ENCODE measurements at regions not wholly inside any gene's neighbourhood (a gene's known extent, or its start where the extent isn't known, plus 50 kb on each side); places are given as distances from the start of the nearest gene placed in this dataset.

DNA sequence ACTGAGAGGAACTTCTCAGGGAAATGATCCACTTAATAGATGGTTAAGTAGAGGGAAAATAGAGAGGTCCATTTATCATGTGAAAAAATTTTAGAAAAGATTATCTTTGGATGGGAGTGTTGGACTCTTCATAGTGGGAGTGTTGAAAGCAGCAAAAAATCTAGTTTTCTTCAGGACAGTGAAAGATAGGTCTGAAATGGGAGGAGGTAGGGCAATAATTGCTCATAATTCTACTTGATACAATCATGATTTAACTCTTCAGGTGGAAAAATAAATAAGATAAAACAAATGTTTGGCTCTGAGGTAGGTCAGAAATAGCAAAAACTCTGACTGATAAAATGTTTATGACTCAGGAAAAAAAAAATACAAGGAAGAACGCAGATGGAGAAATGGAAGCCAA, 144.1 kb upstream of the DPH6 start:
- DNase-seq (ENCODE audit: low read depth), result no peak
- TF ChIP-seq, protein P1, sequence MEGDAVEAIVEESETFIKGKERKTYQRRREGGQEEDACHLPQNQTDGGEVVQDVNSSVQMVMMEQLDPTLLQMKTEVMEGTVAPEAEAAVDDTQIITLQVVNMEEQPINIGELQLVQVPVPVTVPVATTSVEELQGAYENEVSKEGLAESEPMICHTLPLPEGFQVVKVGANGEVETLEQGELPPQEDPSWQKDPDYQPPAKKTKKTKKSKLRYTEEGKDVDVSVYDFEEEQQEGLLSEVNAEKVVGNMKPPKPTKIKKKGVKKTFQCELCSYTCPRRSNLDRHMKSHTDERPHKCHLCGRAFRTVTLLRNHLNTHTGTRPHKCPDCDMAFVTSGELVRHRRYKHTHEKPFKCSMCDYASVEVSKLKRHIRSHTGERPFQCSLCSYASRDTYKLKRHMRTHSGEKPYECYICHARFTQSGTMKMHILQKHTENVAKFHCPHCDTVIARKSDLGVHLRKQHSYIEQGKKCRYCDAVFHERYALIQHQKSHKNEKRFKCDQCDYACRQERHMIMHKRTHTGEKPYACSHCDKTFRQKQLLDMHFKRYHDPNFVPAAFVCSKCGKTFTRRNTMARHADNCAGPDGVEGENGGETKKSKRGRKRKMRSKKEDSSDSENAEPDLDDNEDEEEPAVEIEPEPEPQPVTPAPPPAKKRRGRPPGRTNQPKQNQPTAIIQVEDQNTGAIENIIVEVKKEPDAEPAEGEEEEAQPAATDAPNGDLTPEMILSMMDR (IDR thresholded peaks at IDR 0.05; ENCODE audit: low read depth, low read length, missing control alignments), result no peak
- no peak overlapping the region for H3K4me3 ChIP-seq (ENCODE audit: low read depth, low read length)
- in situ Hi-C loops (cut with HindIII; ENCODE audit: low sequenced_read_pairs), result no loop called here

DNA sequence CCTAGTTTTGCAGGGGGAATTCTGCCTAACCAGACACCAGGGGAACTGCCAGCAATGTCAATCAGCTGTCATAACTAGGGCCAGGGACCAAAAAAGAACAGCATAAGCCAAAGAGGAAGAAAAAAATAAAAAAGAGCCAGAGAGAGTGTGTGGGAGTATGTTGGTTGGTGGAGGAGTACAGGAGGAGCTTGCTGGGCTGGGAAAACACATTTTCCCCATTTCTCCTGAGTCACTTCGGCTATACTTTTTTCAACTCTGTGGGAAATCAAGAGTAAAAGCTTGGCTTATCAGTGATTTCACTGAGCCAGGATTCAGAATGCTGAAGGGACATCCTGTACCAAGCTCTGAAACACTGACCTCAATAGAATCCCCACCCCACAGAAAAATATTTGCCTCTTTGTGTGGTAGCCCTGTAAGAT, 144.7 kb upstream of the DPH6 start:
- TF ChIP-seq, protein P1 (IDR thresholded peaks at IDR 0.05; ENCODE audit: low read depth, low read length, missing control alignments), result no peak
- DNase-seq (ENCODE audit: low read depth), result peak; percentile 69
- in situ Hi-C loops (cut with HindIII; ENCODE audit: low sequenced_read_pairs), result no loop called here
- H3K4me3 ChIP-seq (ENCODE audit: low read depth, low read length), result no peak overlapping the region

DNA sequence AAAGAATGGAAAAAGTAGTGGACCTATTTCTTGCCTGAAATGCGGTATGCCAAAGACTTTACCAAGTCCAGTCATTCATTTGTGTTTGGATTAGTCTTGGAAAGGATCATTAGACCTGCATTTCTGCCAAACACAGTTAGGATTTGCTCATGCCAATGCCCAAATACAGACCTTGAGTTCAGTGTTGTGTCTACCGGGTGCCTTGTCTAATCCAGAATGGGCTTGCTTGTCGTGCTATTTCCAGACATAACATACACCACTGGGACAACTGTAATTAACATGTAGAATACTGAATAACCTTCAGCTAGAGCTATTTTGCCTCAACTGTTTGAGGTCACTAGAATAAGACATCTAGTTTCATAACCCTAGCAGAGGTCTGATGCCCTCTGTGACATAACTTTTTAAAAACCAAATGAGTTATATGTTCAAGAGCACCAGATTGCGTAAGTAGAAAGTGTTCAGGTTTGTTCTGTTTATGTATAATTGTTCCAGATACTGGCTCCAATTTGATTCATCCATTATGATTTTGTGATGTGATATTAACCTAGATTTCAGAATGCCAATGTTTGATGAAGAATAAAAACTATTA, 145.3 kb upstream of the DPH6 start:
- TF ChIP-seq, protein P1 (IDR thresholded peaks at IDR 0.05; ENCODE audit: low read depth, low read length, missing control alignments), result no peak
- in situ Hi-C loops (cut with HindIII; ENCODE audit: low sequenced_read_pairs), result no loop called here
- no peak overlapping the region for H3K4me3 ChIP-seq (ENCODE audit: low read depth, low read length)
- DNase-seq (ENCODE audit: low read depth), result no peak

DNA sequence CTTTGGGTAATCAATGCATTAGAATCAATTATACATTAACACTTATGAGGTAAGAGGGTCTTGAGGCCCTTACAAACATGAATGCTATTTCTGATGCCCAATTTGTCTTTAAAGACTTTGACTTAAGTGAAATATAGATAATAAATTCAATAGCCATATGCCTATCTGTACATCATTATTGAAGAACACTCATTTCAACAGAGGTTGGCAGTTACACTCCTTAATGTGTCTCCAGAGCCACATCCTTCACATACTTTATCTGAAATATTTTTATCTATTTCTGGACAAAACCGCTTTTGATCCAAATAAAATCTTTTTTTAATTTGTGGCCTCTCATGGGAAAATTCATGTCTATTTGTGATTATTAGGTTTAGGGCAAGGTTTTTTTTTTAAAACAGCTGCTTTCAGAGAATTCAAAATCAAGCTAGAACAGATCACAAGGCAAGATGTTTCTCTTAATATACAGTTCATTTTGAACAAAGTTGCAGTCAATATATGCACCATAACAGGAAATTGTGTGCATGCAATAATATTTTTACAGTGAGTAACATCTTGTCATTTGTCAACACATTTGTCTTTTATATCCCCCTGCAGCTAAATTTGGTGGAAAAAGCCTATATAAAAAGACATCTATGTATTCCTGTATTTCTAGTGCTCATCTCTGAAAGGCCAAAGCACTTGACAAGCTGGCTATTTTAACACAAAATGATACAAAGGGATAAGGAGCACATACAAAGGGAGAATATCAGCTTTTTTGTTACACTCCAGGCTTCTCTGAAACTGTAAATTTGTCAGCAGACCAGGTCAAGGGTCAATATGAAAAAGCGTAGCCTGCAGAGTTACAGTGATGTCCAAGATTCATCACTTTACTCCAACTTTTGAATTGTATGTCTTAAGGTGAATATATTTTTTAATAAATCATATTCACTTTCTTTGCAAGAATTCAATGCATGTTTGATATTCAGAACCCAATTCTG, 146.2 kb upstream of the DPH6 start:
- no peak overlapping the region for H3K4me3 ChIP-seq (ENCODE audit: low read depth, low read length)
- in situ Hi-C loops (cut with HindIII; ENCODE audit: low sequenced_read_pairs), result no loop called here
- TF ChIP-seq, protein P1 (IDR thresholded peaks at IDR 0.05; ENCODE audit: low read depth, low read length, missing control alignments), result no peak
- DNase-seq (ENCODE audit: low read depth), result no peak

DNA sequence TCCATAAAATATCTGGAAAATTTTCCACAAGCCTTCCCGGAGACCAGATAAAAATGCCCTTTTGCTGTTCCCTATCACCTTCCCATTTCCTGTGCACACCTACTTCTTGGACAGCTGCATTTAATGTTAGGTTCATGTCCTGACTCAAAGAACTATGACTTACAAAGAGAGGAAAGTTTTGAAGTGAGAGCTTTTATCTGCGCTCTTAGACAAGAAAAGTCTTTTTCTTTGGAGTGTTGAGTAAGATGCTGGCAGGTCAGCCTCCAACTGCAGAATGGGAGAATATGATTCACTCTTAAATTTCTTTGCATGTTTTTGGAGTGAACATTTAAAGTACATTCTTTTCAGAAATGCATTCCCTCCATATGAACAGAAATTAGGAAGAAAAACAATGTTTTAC, 147.3 kb upstream of the DPH6 start:
- in situ Hi-C loops (cut with HindIII; ENCODE audit: low sequenced_read_pairs), result no loop called here
- no peak overlapping the region for H3K4me3 ChIP-seq (ENCODE audit: low read depth, low read length)
- TF ChIP-seq, protein P1 (IDR thresholded peaks at IDR 0.05; ENCODE audit: low read depth, low read length, missing control alignments), result no peak
- DNase-seq (ENCODE audit: low read depth), result no peak

DNA sequence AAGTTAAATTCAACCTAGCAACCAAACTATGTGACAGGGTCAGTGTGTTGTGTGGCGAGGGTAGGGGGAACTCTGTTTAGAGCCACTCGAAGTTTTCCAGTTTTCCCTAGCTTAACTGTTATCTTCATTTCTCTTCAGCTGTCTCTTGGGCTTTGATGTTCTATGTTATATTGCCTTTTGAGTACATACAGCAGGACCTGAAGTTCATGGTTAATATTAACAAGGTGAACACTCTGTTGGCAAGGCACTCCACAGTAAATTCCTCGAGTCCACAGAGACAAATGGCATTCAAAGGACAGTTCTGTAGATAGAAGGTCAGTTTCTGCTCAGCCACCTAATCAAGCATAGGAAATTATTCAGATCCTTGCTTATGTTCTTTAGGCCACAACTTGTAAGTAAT, 147.9 kb upstream of the DPH6 start:
- TF ChIP-seq, protein P1 (IDR thresholded peaks at IDR 0.05; ENCODE audit: low read depth, low read length, missing control alignments), result no peak
- in situ Hi-C loops (cut with HindIII; ENCODE audit: low sequenced_read_pairs), result no loop called here
- H3K4me3 ChIP-seq (ENCODE audit: low read depth, low read length), result no peak overlapping the region
- DNase-seq (ENCODE audit: low read depth), result no peak
